Esophagus muscularis mucosa (tissue), 4 donors: ENCODE measurements at regions not wholly inside any gene's neighbourhood (a gene's known extent, or its start where the extent isn't known, plus 50 kb on each side); places are given as distances from the start of the nearest gene placed in this dataset.

Experiments
- EP300 ChIP-seq: sonication (generic); formaldehyde crosslinking; IDR thresholded peaks from one replicate; pipeline ENCODE4 v1.6.1; 2017; ENCODE audit warnings: antibody characterized with exemption
- POLR2A ChIP-seq: fragments of 450-650 bp; IDR thresholded peaks from one replicate; pipeline ENCODE4 v1.6.1; 2017; ENCODE audit warnings: antibody characterized with exemption, moderate library complexity, mild to moderate bottlenecking, low read depth
- TF ChIP-seq, protein P1 (sequence below), 3 experiments: fragments of 200-600 bp in 2 of 3; fragments of 450-650 bp in 1 of 3; sonication (generic) in 2 of 3; IDR thresholded peaks; one replicate each; pipeline ENCODE4 v1.5.1; 2017 to 2019; ENCODE audit warnings: antibody characterized with exemption in 3 of 3, mild to moderate bottlenecking in 2 of 3, moderate library complexity in 1 of 3

- TF ChIP-seq, protein P1, sequence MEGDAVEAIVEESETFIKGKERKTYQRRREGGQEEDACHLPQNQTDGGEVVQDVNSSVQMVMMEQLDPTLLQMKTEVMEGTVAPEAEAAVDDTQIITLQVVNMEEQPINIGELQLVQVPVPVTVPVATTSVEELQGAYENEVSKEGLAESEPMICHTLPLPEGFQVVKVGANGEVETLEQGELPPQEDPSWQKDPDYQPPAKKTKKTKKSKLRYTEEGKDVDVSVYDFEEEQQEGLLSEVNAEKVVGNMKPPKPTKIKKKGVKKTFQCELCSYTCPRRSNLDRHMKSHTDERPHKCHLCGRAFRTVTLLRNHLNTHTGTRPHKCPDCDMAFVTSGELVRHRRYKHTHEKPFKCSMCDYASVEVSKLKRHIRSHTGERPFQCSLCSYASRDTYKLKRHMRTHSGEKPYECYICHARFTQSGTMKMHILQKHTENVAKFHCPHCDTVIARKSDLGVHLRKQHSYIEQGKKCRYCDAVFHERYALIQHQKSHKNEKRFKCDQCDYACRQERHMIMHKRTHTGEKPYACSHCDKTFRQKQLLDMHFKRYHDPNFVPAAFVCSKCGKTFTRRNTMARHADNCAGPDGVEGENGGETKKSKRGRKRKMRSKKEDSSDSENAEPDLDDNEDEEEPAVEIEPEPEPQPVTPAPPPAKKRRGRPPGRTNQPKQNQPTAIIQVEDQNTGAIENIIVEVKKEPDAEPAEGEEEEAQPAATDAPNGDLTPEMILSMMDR (IDR thresholded peaks at IDR 0.05): no peak
- TF ChIP-seq POLR2A: no peak
- no peak for TF ChIP-seq EP300
Observed at GRCh38 chr5:152315942-152316341, 89.1 kb downstream of the NMUR2 start.
